HG03439 (cell line): ENCODE measurements at regions not wholly inside any gene's neighbourhood (a gene's known extent, or its start where the extent isn't known, plus 50 kb on each side); places are given as distances from the start of the nearest gene placed in this dataset.
"Not testable (repeated sequence)": the region's sequence is repeated elsewhere in the genome, so short reads cannot be mapped to it uniquely, and the experiment has no call there.

Source experiments
- ATAC-seq: cut with Tn5 transposase; IDR thresholded peaks from one replicate; pipeline ENCODE4 v1.9.1; 2021; ENCODE audit warnings: mild to moderate bottlenecking, moderate library complexity; ENCODE audit not compliant: unreplicated experiment

DNA sequence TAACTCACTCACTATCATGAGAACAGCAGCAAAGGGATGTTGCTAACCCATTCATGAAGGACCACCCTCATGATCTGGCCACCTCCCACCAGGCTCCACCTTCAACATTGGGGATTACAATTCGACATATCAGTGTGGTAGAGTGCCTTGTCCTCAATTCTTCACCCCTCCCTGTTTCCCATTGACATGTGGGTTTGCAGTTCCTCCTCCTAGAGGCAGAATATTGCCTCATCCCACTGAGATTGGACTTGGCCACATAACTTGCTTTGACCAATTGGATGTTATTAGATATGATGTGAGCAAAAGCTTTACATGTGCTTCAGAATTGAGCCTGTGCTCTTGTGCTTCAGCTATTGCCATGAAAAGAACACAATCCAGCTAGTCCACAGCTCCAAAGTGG lies 217.0 kb upstream of the CXCR4 start:
- ATAC-seq: no peak

DNA sequence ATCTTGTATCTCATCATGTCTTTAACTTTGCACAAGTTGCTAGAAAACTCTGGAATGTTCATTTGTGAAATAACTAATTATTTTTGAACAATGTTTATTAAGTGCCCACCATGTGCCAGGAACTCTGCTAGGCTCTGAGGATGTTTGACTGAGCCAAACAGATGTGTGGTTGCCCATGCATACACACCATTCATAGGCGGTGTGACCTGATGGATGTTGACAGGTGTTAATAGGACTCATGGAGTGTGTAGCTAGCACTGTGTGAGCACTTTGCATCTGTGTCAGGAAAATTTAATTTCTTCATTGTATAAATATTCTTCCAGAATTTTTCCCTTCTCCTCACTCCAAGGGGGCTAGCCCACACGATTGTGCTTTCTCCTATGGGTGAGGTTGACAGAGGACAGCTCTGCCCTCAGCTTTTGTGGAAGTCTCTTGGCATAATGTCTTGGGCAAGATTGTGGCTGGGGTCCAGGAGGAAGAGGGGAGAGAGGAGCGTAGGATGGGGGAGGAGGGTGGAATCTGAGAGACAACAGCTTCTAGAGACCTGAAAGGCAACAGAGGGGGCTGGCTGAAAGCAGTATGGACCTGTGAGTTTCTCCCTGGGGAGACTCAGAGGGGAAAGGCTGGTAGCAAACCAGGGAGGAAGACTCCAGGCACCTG lies 214.6 kb upstream of the CXCR4 start:
- ATAC-seq: no peak

DNA sequence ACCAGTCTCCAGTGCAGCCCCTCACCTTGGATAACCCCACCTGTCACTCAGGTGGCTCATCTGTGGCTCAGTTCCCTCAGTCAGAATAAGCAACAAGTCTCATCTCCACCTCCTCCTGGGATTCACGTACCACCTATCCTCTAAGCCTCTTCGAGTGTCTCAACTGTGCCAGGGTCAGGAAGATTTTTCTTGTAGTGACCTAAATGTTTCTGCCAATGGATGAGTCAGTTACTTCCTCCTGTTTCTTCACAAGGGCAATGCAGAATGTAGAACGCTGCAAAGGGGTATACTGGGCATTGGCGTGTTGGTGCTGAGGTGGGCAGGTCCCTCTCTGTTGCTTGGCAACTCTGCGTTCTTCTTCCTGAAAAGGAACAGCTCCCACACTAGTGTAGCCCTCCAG lies 213.3 kb upstream of the CXCR4 start:
- ATAC-seq: no peak

DNA sequence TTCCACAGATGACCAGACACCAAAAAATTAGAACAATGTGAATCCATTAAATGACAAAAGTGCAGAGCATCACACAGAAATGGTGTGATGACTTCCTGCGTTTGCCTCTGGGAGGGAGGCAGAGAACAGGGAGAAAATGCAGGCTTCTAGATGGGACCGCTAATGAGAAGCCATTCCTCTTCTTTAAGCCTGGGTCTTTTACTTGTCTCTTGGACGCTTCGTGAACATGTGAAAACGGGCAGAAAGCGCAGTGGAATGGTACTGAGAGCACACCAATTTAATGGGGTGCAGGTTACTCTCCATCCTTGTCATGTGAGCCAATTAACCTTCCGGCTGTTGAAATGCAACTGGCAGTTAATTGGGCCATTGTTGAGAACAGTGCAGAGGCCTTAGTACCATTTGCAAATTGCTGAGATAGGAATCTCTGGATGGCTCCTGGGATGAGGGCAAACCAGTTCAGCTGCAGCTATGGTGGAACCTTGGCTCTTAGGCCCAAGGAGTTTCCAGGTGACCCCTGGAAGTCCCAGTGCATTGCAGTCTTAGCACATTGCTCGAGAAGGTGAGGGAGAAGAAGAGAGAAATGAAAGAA lies 210.4 kb upstream of the CXCR4 start:
- no peak for ATAC-seq

DNA sequence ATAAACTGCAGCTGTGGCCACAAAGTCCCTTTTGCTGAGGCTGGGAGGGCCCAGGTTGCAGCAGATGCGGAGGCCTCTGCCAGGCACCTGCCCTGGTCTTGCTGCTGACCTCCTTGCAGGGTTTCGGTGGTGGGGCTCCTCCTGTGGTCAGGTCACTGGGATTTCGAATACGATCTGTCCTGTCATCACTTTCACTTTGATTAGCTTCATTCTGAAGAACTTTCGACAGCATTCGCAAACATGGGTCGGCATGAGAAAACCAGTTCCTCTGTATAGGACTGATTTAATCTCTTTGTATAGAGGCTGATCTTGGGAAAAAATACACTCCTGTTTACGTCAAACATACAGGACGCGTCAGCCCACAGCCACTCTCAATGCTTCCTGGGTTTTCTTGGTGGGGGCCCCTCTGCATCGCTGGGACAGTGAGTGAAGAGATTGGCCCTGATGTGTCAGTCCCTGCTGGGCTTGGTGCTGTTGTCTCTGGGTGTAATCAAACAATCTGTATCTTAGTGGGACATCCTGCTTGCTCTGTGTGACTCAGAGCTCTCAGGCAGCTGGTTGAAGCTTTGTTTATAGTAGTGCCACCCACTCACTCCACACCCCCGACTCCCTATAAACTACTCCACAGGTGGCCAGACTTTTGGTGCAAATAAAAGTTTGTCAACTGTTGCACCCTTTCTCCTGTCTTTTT lies 209.4 kb upstream of the CXCR4 start:
- ATAC-seq: peak; percentile 77

DNA sequence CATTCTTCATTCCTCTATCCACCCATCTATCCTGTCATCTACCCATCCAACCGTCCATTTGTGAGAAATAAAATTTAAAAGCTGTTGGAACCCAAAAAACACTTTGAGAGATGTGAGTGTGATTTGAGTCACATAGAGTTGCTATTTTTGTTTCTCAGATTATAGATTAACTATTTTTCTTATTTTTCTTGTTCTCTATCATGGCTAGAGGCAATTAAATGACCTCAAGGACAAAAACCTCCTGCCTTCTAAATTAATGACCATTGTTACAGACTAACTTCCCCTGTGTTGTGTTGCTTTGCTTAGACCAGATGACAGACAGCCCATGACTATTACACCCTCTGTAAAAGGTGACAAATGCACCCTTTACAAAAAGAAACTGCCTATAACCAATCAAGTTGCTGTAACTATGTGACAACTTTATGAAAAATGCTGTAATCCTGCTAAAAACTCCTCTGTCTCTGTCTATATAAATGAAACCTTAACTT lies 207.9 kb upstream of the CXCR4 start:
- no peak for ATAC-seq

DNA sequence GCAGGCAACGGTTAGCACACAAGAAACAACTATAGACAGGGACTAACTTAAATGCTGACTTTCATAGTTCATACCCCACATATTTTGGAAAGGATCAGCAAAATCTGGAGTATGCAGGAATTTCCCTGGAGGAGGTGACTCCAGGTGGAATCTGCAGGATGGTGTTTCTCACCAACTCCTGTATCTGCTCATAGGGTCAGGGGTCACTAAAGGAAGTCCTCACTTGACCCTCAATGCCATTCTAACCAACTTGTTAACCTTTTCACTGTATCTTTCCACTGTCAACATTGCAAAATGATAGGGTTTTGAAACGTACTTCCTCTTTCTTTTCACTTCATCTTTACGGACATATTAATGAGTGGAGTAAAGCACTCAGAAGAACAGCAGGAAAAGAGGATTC lies 207.0 kb upstream of the CXCR4 start:
- ATAC-seq: no peak

DNA sequence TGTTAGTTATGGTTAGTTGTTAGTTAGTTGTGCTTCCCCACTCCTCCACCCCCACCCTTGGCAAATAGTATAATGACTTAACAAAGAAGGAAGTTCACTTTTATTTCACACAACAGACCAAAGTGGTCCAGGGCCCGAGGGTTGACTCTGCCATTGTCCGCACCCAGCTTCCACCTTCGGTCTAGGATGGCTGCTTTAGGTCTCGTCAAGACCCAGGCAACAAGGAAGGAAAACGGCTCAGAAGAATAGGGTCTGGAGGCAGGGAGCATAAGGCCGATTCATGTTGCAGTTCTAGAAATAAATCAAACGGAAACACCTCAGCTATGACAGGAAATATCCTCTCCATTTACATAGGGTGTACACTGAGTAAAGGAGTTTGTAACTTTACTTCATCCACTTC lies 206.0 kb upstream of the CXCR4 start:
- no peak for ATAC-seq

DNA sequence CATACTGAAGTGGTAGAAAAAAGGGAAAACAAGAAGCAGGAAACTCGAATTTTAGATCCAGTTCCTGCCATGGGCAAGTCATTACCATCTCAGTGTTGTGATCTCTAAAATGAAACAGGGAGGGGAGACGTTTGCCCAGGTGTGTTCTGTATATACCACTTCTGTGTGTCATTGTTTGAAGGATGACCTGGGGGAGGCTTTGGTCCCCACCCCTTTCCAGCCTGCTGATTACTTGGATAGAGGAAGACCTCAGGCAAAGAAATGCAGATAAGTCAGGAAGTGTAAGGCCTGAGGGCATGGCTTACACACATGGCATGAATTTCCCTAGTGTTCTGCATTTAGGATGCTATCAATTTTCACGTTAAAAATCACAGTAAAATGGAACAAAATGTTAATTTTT lies 205.2 kb upstream of the CXCR4 start:
- no peak for ATAC-seq

DNA sequence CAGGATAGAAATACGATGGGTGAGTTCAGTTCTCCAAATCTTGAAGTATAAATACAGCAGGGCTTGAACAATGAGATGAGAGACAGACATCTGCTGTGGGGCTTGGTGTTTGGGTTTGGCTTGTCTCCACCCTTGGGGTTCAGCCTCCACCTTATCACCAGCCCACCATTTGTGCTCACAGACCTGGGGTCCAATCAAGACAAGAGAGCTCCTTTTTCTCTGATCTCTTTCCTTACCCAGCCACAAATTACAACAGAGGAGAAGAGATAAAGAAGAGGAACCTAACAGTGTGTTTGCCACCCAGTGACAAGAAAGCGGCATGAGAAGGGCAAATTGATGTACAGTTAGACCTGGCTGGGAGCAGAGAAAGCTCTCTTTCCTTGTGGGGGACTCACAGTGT lies 204.5 kb upstream of the CXCR4 start:
- no peak for ATAC-seq

DNA sequence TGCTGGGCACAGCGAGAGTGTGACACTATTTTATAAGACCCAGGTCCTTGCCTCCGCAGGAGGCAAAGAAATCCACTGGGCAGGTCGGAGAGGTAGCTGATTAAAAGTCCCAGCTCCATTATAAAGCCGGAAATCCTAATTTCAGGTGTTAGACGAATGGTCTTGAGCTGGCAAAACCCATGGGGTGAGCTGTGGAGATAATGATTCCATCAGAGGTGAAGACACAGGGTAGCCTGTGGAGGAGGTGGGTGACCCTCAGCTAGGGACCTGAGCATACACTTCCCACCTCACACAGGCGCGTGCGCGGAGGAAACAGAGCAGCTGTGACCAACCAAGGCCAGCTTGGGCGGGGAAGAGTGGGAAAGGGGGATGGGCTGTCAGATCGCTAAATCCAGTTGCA lies 201.7 kb upstream of the CXCR4 start:
- no peak for ATAC-seq

DNA sequence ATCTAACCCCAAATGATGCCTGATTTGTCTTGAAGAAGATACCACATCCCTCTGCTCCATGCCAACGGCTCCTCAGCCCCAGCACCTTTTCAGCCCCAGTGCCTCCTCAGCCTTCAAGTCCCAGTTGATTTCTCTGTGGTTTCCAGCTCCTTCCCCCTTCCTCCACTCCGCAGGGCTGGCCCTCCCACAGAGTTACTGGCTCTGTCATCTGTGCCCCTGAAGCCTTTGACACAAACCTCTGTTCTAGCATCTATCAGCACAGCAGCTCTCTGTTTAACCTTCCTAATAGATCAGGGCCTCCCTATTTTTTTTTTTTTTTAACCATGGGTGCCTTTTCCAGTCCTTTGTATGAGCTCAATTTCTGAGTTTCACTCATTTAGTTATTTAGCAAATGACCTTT lies 201.3 kb upstream of the CXCR4 start:
- ATAC-seq: no peak

DNA sequence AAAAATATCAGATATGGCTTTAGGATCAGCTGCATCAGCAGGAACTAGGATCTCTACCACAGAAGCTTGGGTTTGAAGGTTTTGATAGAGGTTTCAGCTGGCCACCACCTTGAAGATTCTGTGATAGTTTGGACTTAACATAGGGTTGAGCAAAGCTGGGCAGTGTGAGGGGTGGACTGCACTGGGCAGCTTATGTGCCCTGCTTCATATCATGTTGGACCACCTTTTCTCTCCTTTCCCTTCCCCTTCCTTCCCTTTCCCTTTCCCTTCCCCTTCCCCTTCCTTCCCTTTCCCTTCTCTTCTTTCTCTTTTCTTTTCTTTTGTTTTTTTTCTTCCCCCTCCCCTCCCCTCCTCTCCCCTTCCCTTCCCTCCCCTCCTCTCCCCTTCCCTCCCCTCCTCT lies 196.3 kb upstream of the CXCR4 start:
- ATAC-seq: no peak

DNA sequence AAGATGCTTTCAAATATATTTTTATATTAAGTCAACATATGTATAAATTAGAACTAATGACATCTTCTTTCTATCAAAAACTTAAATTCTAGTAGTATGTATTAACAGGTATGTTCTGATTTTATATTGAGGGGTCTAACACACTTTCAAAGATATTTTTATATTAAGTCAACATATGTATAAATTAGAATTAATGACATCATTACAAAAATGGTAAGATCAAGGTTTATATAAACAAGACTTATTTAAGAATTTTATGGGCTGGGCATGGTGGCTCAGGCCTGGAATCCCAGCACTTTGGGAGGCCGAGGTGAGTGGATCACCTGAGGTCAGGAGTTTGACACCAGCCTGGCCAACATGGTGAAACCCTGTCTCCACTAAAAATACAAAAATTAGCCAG lies 194.6 kb upstream of the CXCR4 start:
- ATAC-seq: not testable (repeated sequence)

DNA sequence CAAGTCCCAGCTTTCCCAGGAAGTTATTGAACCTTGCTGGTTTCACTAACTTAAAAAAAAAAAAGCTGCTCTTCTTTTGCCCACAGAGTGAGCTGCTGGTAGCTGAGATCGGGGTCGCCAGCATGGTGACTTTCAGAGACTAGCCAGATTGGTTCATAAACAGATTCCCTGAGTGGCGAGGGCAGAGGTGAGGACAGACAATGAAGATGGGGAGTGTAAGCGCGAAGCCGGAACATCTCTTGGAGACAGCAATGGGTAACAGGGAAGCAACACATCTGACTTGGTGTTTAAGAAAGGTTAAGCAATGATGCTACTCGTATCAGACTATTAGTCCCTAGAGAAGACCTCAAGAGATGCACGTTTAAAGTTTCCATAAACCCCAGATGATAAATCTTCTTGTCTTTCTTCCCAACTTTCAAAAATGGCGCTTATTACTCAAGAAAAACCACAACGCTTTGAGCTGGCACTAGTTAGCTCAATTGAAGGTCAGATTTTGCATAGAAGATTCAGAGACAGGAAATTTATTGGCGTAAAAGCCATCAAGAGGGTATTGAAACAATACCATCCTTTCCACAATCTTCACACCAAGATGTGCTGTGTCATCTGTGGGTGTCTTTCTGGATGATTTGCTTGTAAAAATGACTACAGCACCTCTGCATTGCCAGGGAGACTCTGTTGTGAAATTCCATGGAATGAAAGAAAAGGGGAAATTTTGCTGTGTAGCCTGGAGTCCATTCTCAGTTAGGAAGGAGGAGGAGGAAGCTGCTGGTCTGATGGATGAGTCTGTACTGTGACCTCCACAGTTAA lies 193.1 kb upstream of the CXCR4 start:
- no peak for ATAC-seq

DNA sequence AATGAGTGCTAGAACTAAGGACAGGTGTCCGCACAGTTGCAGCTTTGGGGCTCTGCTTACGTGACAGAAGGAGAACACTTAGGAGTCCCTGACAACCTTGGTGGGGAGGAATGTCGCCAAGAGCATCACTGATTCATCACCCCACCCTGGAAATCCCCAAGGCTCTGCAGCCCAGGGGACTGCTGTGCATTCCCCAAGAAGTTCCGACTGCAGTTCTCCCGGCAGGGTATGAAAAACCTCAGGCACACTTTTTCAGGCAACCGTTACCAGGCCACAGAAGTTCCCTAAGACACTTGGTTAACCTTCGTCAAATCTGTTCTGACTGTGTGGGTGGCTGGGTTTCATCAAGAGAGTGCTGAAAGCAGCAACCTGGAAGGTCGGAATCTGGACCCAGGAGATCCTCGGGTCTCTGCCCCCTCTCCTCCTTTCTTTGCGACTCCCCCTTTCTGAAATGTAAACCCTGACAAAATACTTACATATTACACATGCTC lies 192.1 kb upstream of the CXCR4 start:
- peak; percentile 69 for ATAC-seq

DNA sequence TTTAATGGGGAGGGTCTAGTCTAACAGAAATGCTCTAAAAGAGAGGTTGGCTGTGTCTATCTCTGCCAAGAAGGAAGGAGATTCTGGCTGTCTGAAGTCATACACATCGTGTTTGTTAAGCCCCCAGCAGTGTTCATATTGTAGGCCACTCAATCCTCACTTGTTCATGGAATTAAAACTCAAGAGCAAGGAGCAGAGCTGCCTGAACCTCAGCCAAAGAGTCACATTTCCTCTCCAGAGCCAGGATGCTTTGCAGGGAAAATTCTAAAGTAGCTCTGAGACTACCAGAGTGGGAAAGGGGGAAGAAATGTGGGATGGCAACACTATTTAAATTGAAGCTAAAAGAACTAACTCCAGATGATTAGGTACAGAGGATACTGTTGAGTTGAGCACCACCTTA lies 190.7 kb upstream of the CXCR4 start:
- ATAC-seq: no peak

DNA sequence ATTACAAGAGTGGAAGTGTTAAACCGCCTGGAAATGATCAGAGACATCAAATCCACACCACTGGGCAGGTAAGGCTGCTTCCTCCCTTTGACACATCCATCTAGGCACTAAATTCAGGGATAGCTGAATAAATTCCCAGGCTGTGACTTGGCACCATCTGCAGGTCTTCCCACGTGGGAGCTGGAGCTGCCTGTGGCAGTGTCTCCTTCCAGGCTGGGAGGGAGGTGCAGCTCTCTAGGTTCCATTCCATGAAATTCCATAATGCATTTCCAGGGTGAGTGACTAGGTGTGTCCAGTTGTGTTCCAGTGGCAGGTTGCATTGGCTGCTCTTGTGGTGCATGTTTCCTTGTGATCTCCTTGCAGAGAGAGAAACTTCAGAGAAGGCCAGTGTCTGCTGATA lies 188.9 kb upstream of the CXCR4 start:
- no peak for ATAC-seq

DNA sequence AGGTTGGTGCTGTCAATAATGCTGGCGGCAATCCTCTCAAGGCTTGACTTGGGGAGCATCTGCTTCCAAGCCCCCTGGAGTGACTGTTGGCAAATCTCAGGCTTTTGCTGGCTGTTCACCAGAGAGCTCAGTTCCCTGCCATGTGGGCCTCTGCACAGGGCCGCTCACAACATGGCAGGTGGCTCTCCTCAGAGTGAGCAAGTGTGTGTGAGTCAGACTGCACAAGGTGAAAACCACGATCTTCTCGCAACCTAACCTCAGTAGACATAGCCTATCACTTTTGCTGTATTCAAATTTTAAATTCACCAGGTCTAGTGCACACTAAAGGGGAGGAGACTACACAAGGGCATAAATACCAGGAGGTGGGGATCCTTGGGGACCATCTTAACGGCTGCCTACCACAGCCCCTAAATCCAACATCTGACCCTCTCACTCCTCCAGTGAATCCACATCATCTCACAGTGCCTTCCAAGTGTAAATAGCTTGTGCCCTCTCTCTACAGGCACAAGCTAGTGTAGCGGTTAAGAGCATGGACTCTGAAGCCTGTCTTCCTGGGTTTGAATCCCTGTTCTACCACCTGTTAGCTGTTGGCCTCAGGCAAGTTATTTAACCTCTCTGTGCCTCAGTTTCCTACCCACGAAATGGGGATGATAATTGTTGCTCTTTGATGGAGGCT lies 187.7 kb upstream of the CXCR4 start:
- ATAC-seq: no peak

DNA sequence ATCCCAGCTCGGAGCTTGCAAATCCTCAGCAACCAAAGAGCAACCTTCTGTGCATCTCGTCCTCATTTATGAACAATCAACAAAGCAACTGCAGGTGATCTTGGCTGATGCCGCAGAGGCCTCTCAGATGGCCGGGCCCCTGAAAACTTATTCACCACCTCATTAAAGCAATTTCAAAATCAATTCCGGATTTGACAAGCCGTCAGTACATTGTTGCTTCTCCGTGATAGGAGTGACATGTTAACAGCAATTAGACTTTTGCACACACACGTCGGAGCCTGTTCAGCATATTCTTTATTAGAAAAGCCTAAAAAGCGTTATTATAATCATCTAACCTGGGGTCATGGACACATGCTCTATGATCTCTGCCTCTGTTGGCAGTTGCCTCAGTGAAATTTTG lies 183.1 kb upstream of the CXCR4 start:
- ATAC-seq: no peak

DNA sequence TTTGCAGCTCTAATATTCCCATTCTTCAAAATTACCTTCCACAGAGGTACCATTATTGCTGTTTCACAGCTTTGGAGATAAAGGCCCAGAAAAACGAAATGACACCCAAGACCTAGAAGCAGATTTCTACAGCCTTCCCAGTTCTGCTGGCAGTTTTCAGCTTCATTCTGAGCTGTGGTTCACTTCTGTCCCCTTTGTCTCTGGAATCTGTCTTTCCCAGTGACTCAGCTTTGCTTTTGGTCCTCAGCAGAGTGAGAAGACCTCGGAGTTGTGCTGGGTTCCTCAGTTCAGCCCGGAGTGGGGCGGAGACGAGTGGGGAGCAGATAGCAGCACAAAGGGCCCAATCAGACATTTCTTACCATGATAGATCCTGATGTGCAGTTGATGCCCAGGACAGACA lies 180.7 kb upstream of the CXCR4 start:
- no peak for ATAC-seq
